Small intestine (tissue), 7 donors: ENCODE measurements at regions not wholly inside any gene's neighbourhood (a gene's known extent, or its start where the extent isn't known, plus 50 kb on each side); places are given as distances from the start of the nearest gene placed in this dataset.
A peak's percentile ranks its signal among the peaks of the same experiment; 100 is the strongest.

Experiments used
- DNase-seq, 2 donors: peaks; one replicate each; pipeline versions ENCODE4 v3.0.0 to v3.0.0-alpha.2; 2013
- FAIRE-seq: peaks from 2 replicates; lab custom pipeline; 2012; peaks lifted over from hg19 to GRCh38; lab: Jason Lieb, UNC
- H3K27ac ChIP-seq, 3 donors: one replicate each; pipeline ENCODE4 v1.5.1; 2013; ENCODE audit warnings: low read length in 2 of 3, mild to moderate bottlenecking in 2 of 3, control low read depth in 1 of 3, inconsistent platforms in 1 of 3, low read depth in 1 of 3, moderate library complexity in 1 of 3
- H3K27me3 ChIP-seq, 3 donors: one replicate each; pipeline ENCODE4 v1.6.1; 2013; ENCODE audit warnings: low read length in 3 of 3, inconsistent platforms in 1 of 3; ENCODE audit not compliant: control insufficient read depth in 3 of 3, insufficient read depth in 3 of 3
- H3K36me3 ChIP-seq, 3 donors: one replicate each; pipeline ENCODE4 v1.6.1; 2013; ENCODE audit warnings: low read length in 3 of 3, inconsistent platforms in 1 of 3, low read depth in 1 of 3, mild to moderate bottlenecking in 1 of 3, moderate library complexity in 1 of 3; ENCODE audit not compliant: control insufficient read depth in 3 of 3, insufficient read depth in 2 of 3
- H3K4me1 ChIP-seq, 3 donors: one replicate each; pipeline ENCODE4 v1.6.1; 2013; ENCODE audit warnings: low read length in 2 of 3, inconsistent platforms in 1 of 3, low read depth in 1 of 3, mild to moderate bottlenecking in 1 of 3, moderate library complexity in 1 of 3; ENCODE audit not compliant: control insufficient read depth in 3 of 3, insufficient read depth in 2 of 3
- H3K4me3 ChIP-seq, 3 donors: one replicate each; pipeline ENCODE4 v1.5.1; 2013; ENCODE audit warnings: low read length in 3 of 3, control low read depth in 1 of 3, inconsistent platforms in 1 of 3, low read depth in 1 of 3, mild to moderate bottlenecking in 1 of 3, moderate library complexity in 1 of 3
- H3K9me3 ChIP-seq, 2 donors: one replicate each; pipeline ENCODE4 v1.6.1; 2013; ENCODE audit warnings: low read depth in 1 of 2, low read length in 1 of 2; ENCODE audit not compliant: control insufficient read depth in 2 of 2, insufficient read depth in 1 of 2
- WGBS, 3 donors: extraction: QIAGEN DNeasy Blood & Tissue Kit; methylation state at CpG; one replicate each; pipeline ENCODE4 v1.1.7; 2013; 5-methylcytosine and 5-hydroxymethylcytosine counted together
- donor health status: healthy with polysubstance abuse.
- donor health status: control.
- donor health status: control.
- donor health status: Bipolar disorder and iron deficiency.
- donor health status: healthy.

DNA sequence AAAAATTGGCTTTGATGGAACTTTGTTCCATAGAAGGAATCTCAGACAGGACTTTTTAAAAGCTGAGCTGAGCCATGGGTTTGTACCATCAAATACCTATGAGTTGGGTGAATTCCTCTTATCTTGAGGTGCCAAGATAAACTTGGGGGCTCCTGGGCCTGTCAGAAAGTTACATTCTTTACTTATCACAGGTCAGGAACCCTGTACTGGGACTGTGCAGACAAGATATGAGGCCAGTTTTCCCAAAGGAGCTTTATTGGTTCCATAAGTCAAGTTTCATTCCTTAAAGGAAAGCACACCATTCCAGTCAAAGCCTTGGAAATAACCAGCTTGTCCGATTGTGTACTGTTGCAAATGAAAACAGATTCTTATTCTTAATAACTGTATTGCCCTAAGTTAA is 72.4 kb upstream of the PACRGL start:
- no peaks in the 10 kb centered on the region for H3K9me3 ChIP-seq
- H3K27ac ChIP-seq = no peak overlapping the region
- H3K4me3 ChIP-seq = no peak overlapping the region
- H3K4me1 ChIP-seq = peaks cover 0 to 16% (median 0%) of the 10 kb centered on the region in 3 donors
- peak in 1 of 2 donors; percentile 42 for DNase-seq
- 55 to 77% (median 74%) methylated on average over 1 of the region's 1 CpG for WGBS, 3 donors
- FAIRE-seq = no peak
- H3K27me3 ChIP-seq = no peaks in the 10 kb centered on the region
- no peaks in the 10 kb centered on the region for H3K36me3 ChIP-seq

DNA sequence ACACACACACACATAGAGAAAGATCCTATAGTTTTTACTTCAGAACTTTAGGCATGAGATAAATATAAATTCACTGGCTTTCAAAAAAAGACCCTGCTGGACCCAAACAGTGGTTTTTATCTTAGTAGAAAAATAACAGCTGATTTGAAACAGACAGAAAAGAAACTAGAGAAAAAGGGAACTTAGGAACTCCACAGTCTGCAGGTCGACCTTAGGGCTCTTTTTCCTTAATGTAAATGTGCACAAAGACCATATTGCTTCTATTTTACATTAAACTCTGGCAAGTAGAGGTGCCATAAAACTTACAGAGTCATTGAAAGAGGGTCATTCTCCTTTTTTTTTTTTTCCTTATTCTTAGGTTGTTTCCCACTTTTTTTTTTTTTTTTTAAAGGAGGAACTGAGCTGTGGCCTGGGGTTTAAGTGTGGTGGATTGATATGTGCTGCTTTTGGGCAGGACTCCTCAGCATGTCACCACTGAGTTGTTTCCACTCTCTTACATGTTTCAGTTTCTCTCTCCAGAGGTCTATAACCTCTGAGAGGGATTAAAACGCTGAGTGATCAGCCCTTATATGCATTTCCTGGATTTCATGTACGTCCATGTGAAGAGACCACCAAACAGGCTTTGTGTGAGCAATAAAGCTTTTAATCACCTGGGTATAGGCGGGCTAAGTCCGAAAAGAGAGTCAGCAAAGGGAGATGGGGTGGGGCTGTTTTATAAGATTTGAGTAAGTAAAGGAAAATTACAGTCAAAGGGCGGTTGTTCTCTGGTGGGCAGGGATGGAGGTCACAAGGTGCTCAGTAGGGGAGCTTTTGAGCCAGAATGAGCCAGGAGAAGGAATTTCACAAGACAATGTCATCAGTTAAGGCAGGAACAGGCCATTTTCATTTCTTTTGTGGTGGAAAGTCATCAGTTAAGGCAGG is 70.8 kb upstream of the PACRGL start:
- FAIRE-seq (no peak), DNase-seq (peak in 1 of 2 donors; percentile 46)
- no peaks in the 10 kb centered on the region for H3K9me3 ChIP-seq
- peak overlapping the region in 2 of 3 donors; percentile 38 to 67 for H3K27ac ChIP-seq
- H3K36me3 ChIP-seq = no peaks in the 10 kb centered on the region
- WGBS, 3 donors = 47 to 54% (median 52%) methylated on average over 6 of the region's 6 CpGs
- H3K4me1 ChIP-seq = peaks cover 0 to 15% (median 0%) of the 10 kb centered on the region in 3 donors
- H3K27me3 ChIP-seq = no peaks in the 10 kb centered on the region
- H3K4me3 ChIP-seq = no peak overlapping the region

DNA sequence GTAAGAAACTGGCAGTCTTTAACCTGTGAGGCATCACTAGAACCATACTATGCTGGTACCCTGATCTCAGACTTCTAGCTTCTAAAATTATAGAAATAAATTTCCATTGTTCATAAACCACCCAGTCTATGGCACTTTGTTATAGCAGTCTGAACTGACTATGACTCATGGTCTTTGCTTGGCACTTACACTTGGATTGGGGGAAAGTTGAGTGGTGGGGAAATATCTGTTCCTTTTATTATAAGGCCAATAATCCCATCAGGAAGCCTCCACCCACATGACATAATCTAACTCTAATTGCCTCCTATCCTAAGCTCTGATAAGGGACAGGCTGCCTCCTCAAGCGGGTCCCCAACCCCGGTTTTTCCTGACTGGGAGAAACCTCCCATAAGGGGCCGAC is 61.4 kb upstream of the PACRGL start:
- Histone ChIP-seq H3K27me3 (no peaks in the 10 kb centered on the region), H3K4me3 (no peak overlapping the region), H3K36me3 (no peaks in the 10 kb centered on the region), H3K9me3 (peaks cover 0 to 5% of the 10 kb centered on the region in 2 donors), H3K27ac (no peak overlapping the region), H3K4me1 (no peaks in the 10 kb centered on the region)
- DNase-seq (no peak), FAIRE-seq (no peak)
- 49 to 72% (median 51%) methylated on average over 3 of the region's 3 CpGs for WGBS, 3 donors

DNA sequence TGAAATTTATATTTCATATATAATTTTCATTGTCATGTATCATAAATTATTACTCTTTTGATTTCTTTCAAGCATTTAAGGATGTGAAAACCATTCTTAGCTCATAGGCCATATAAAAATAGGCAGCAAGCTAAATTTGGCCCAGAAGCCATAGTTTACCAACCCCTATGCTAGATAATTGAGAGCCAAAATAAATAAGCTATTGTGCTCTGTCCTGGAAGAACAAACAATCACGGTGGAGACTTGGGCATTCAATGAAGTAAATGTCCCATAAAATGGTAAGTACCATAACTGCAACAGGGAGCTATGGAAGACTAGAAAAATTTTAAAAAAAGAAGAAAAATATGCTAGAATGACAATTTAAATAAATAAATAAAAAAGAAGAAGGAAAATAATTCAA is 60.9 kb upstream of the PACRGL start:
- Histone ChIP-seq H3K27me3 (no peaks in the 10 kb centered on the region), H3K4me1 (no peaks in the 10 kb centered on the region), H3K9me3 (peaks cover 0 to 5% of the 10 kb centered on the region in 2 donors), H3K36me3 (no peaks in the 10 kb centered on the region), H3K27ac (no peak overlapping the region), H3K4me3 (no peak overlapping the region)
- DNase-seq = no peak
- no peak for FAIRE-seq
- 8 to 56% (median 26%) methylated on average over 1 of the region's 1 CpG for WGBS, 3 donors

DNA sequence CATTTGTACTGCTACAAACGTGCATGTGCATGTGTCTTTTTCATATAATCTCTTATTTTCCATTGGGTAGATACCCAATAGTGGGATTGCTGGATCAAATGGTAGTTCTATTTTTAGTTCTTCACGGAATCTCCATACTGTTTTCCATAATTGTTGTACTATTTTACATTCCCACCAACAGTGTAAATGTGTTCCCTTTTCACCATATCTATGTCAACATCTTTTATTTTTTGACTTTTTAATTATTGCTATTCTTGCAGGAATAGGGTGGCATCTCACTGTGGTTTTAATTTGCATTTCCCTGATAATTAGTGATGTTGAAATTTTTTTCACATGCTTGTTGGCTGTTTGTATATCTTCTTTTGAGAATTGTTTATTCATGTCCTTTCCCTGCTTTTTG is 59.3 kb upstream of the PACRGL start:
- no peaks in the 10 kb centered on the region for H3K9me3 ChIP-seq
- FAIRE-seq (no peak), DNase-seq (no peak)
- no peaks in the 10 kb centered on the region for H3K27me3 ChIP-seq
- H3K36me3 ChIP-seq = no peaks in the 10 kb centered on the region
- no peaks in the 10 kb centered on the region for H3K4me1 ChIP-seq
- no peak overlapping the region for H3K4me3 ChIP-seq
- H3K27ac ChIP-seq = no peak overlapping the region
- WGBS, 3 donors = 50 to 71% (median 59%) methylated on average over 2 of the region's 2 CpGs

DNA sequence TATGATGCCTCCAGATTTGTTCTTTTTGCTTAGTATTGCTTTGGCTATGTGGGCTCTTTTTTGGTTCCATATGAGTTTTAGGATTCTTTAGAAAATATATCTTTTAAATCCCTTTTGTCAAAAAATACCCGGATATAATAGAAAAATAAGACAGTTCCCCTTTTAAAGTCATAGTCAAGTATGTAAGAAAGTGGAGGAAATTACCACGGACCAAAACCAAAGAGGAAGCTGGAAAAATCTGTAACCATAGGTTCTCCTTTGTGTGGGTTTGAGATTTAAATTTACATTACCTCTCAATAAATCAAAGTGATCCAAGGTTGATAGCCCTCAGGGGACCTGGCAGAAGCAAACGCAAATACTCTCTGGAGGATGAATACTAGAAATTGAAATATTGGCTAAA is 58.3 kb upstream of the PACRGL start:
- no peak overlapping the region for H3K27ac ChIP-seq
- WGBS, 3 donors = 55 to 79% (median 72%) methylated on average over 3 of the region's 3 CpGs

DNA sequence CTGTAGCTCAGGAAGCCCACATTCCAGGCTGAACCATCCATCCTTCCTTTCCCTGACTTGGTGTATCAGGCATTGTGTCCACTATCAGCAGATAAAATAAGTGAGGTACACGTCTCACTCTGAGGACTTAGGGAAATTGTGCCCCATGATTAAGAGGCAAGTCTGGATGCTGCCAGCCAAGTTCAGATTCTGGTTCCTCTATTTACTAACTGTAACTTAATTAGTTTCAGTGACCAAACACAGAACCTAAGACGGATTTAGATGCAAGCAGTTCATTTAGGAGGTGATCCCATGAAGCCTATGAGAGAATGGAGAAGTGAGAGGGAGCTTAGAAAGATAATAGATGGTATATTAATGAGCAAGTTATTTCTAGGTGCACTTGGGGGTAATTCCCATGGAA is 56.6 kb upstream of the PACRGL start:
- no peaks in the 10 kb centered on the region for H3K9me3 ChIP-seq
- H3K36me3 ChIP-seq = no peaks in the 10 kb centered on the region
- no peaks in the 10 kb centered on the region for H3K4me1 ChIP-seq
- no peaks in the 10 kb centered on the region for H3K27me3 ChIP-seq
- DNase-seq (no peak), FAIRE-seq (no peak)
- no peak overlapping the region for H3K27ac ChIP-seq
- H3K4me3 ChIP-seq = no peak overlapping the region
- WGBS, 3 donors = 50 to 60% (median 57%) methylated on average over 2 of the region's 2 CpGs

More for the DNA sequence above, 58.3 kb upstream of the PACRGL start:
- Histone ChIP-seq H3K9me3 (no peaks in the 10 kb centered on the region), H3K27me3 (no peaks in the 10 kb centered on the region), H3K4me1 (no peaks in the 10 kb centered on the region), H3K4me3 (no peak overlapping the region), H3K36me3 (no peaks in the 10 kb centered on the region)
- FAIRE-seq = no peak
- no peak for DNase-seq

DNA sequence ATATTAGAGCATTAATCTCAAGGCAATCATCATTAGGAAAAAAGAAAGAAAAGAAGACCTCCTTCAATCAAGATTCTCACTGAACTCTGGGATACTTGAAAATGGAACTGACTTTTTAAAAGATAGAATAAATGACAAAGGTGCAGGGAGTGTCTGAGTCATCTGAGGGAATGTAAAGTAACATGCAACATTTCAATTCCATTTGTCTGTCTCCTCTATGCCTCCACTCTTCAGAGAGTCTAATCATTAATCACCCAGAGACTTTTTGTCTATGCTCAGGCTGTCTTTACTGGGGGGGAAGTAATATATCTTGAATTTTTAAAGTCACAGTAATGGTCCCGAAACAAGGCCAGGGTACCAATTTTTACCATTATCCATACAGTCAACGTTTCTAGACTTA is 55.0 kb upstream of the PACRGL start:
- H3K4me3 ChIP-seq = no peak overlapping the region
- 70 to 77% (median 71%) methylated on average over 2 of the region's 2 CpGs for WGBS, 3 donors
- FAIRE-seq (no peak), DNase-seq (no peak)
- no peak overlapping the region for H3K27ac ChIP-seq
- no peaks in the 10 kb centered on the region for H3K9me3 ChIP-seq
- H3K4me1 ChIP-seq = no peaks in the 10 kb centered on the region
- no peaks in the 10 kb centered on the region for H3K27me3 ChIP-seq
- H3K36me3 ChIP-seq = no peaks in the 10 kb centered on the region
